ENCODE measurements at regions not wholly inside any gene's neighbourhood (a gene's known extent, or its start where the extent isn't known, plus 50 kb on each side); places are given as distances from the start of the nearest gene placed in this dataset.

- H3K36me3 Mint-ChIP-seq (ENCODE audit: insufficient read depth, unreplicated experiment): no peaks in the 10 kb centered on the region
- no peak for DNase-seq (ENCODE audit: unreplicated experiment)
- no peak for TF ChIP-seq CTCF (IDR thresholded peaks at IDR 0.05; ENCODE audit: unreplicated experiment)
- ChIA-PET POLR2A (no interaction called here), CTCF (no interaction called here)
- intact Hi-C loops (cut with micrococcal nuclease): no loop called here
- no peak overlapping the region for H3K4me3 Mint-ChIP-seq (ENCODE audit: unreplicated experiment)
- H3K27ac Mint-ChIP-seq (ENCODE audit: low read depth, unreplicated experiment): no peak overlapping the region
- no TSS peak for BruUV-seq (replicated peaks)
- no peaks in the 10 kb centered on the region for H3K9me3 Mint-ChIP-seq (ENCODE audit: unreplicated experiment)
- H3K27me3 Mint-ChIP-seq (ENCODE audit: insufficient read depth, unreplicated experiment): no peaks in the 10 kb centered on the region
- H3K4me1 Mint-ChIP-seq (ENCODE audit: insufficient read depth, unreplicated experiment): no peaks in the 10 kb centered on the region
Observed at GRCh38 chr6:120916844-120917243, 417.4 kb downstream of the TBC1D32 start.

DNA sequence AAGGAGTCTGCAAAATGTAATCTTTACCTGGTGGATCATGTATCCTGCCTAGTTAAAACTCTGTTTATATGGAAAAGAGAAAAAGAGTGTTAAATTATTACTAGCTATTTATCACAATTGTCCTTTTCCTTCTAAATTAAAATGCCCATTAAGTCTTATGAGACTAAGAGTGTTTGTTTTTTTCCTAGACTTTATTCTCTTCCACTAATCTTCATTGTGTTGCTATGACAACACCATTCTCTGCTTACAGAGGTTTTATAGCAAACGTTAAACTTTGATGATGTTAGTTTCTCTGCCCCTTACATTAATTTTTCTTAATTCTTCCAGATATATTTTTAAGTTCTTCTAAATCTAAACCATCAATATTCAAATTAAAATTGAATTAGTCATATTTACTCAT, 420.8 kb downstream of the TBC1D32 start:
- Mint-ChIP-seq H3K4me1 (ENCODE audit: insufficient read depth, unreplicated experiment) (no peaks in the 10 kb centered on the region), H3K4me3 (ENCODE audit: unreplicated experiment) (no peak overlapping the region), H3K9me3 (ENCODE audit: unreplicated experiment) (no peaks in the 10 kb centered on the region), H3K27ac (ENCODE audit: low read depth, unreplicated experiment) (no peak overlapping the region), H3K27me3 (ENCODE audit: insufficient read depth, unreplicated experiment) (no peaks in the 10 kb centered on the region), H3K36me3 (ENCODE audit: insufficient read depth, unreplicated experiment) (no peaks in the 10 kb centered on the region)
- BruUV-seq (replicated peaks): no TSS peak
- CTCF ChIA-PET: no interaction called here
- no peak for TF ChIP-seq CTCF (IDR thresholded peaks at IDR 0.05; ENCODE audit: unreplicated experiment)
- intact Hi-C loops (cut with micrococcal nuclease): no loop called here
- DNase-seq (ENCODE audit: unreplicated experiment): no peak
- POLR2A ChIA-PET: no interaction called here

DNA sequence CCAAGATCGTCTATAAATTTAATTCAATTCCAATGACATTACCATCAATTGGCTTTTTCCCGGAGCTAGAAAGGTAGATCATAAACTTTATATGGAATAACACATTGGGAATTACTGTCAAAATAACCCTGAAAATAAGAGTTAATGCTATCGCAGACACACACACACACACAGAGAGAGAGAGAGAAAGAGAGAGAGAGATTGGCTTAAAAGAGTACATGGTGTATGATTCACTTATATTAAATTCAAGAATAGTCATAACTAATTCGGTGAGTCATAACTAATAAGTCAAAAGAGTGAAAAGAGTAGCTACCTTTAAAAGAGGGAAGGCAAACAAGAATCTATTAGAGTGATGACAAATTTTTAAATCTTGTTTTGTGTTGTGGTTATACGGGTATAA, 425.5 kb downstream of the TBC1D32 start:
- no peaks in the 10 kb centered on the region for H3K4me1 Mint-ChIP-seq (ENCODE audit: insufficient read depth, unreplicated experiment)
- no peak for DNase-seq (ENCODE audit: unreplicated experiment)
- ChIA-PET CTCF (interaction anchor here (0.8 kb wide), 1 partner anchor 10 kb away, joined by 3 read pairs; no protein-coding TSS in a partner anchor), POLR2A (no interaction called here)
- H3K4me3 Mint-ChIP-seq (ENCODE audit: unreplicated experiment): no peak overlapping the region
- no TSS peak for BruUV-seq (replicated peaks)
- TF ChIP-seq CTCF (IDR thresholded peaks at IDR 0.05; ENCODE audit: unreplicated experiment): no peak
- intact Hi-C loops (cut with micrococcal nuclease): no loop called here
- no peak overlapping the region for H3K27ac Mint-ChIP-seq (ENCODE audit: low read depth, unreplicated experiment)
- no peaks in the 10 kb centered on the region for H3K27me3 Mint-ChIP-seq (ENCODE audit: insufficient read depth, unreplicated experiment)
- H3K36me3 Mint-ChIP-seq (ENCODE audit: insufficient read depth, unreplicated experiment): no peaks in the 10 kb centered on the region
- H3K9me3 Mint-ChIP-seq (ENCODE audit: unreplicated experiment): no peaks in the 10 kb centered on the region

- Mint-ChIP-seq H3K4me1 (ENCODE audit: insufficient read depth, unreplicated experiment) (no peaks in the 10 kb centered on the region), H3K4me3 (ENCODE audit: unreplicated experiment) (no peak overlapping the region), H3K36me3 (ENCODE audit: insufficient read depth, unreplicated experiment) (no peaks in the 10 kb centered on the region), H3K27ac (ENCODE audit: low read depth, unreplicated experiment) (no peak overlapping the region), H3K9me3 (ENCODE audit: unreplicated experiment) (no peaks in the 10 kb centered on the region), H3K27me3 (ENCODE audit: insufficient read depth, unreplicated experiment) (no peaks in the 10 kb centered on the region)
- BruUV-seq (replicated peaks): no TSS peak
- no peak for DNase-seq (ENCODE audit: unreplicated experiment)
- ChIA-PET POLR2A (no interaction called here), CTCF (interaction anchor here (0.5 to 1.2 kb wide), 4 partner anchors 11 to 1161 kb away, joined by 3 to 4 read pairs (median 3); no protein-coding TSS in a partner anchor)
- TF ChIP-seq CTCF (IDR thresholded peaks at IDR 0.05; ENCODE audit: unreplicated experiment): no peak
- intact Hi-C loops (cut with micrococcal nuclease): no loop called here
Observed at GRCh38 chr6:120903836-120904235, 430.4 kb downstream of the TBC1D32 start.
